ENCODE measurements at regions not wholly inside any gene's neighbourhood (a gene's known extent, or its start where the extent isn't known, plus 50 kb on each side); places are given as distances from the start of the nearest gene placed in this dataset.
"Not testable (repeated sequence)": the region's sequence is repeated elsewhere in the genome, so short reads cannot be mapped to it uniquely, and the experiment has no call there.

DNA sequence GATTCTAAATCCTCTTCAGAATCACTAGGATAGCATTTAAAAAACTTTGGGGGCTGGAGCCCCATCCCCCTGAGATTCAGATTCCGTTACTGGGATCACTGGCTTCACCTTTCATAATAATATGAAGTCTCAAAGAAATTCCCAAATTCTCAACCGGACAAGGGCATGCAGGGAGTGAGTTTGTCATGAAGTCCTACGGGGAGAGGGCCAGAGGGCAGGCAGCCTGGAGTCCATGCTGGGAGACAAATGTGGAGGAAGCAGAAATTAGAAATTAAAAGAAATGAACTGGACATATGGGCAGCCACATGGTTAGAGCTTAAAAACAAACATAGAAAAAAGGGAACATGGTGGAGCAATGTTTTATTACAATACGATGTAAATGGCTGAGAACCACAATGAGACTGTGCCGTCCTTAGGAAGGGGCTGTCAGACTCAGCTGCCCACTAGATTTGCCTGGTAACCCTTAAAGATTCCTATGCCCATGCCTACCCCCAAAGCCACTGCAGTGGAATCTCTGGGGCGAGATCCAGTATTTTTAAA lies 142.6 kb downstream of the CEBPB start:
- DNase-seq (ENCODE audit: extremely low read depth, low read depth): no peak
- TF ChIP-seq, protein P1, sequence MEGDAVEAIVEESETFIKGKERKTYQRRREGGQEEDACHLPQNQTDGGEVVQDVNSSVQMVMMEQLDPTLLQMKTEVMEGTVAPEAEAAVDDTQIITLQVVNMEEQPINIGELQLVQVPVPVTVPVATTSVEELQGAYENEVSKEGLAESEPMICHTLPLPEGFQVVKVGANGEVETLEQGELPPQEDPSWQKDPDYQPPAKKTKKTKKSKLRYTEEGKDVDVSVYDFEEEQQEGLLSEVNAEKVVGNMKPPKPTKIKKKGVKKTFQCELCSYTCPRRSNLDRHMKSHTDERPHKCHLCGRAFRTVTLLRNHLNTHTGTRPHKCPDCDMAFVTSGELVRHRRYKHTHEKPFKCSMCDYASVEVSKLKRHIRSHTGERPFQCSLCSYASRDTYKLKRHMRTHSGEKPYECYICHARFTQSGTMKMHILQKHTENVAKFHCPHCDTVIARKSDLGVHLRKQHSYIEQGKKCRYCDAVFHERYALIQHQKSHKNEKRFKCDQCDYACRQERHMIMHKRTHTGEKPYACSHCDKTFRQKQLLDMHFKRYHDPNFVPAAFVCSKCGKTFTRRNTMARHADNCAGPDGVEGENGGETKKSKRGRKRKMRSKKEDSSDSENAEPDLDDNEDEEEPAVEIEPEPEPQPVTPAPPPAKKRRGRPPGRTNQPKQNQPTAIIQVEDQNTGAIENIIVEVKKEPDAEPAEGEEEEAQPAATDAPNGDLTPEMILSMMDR (IDR thresholded peaks at IDR 0.05; ENCODE audit: low read depth, low read length): no peak

DNA sequence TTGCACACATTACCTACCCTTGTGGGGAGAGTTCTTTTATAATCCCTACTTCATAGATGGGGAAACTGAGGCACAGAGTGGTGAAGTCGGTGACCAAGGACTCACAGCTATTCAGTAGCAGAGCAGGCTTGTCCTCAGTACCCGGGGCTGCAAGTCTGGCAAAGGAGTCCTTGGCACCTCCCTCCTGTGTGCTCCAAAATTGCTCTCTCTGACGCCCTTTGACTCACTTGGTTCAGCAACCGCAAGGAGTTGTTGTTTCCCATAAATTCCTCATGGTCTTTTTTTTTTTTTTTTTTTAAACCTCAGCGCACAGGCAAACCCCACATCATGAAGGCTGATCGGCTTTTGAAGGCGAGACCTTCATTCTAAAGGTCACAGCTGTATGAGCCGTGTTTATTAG lies 143.2 kb downstream of the CEBPB start:
- peak; percentile 73 for DNase-seq (ENCODE audit: extremely low read depth, low read depth)
- TF ChIP-seq, protein P1 (IDR thresholded peaks at IDR 0.05; ENCODE audit: low read depth, low read length): no peak

DNA sequence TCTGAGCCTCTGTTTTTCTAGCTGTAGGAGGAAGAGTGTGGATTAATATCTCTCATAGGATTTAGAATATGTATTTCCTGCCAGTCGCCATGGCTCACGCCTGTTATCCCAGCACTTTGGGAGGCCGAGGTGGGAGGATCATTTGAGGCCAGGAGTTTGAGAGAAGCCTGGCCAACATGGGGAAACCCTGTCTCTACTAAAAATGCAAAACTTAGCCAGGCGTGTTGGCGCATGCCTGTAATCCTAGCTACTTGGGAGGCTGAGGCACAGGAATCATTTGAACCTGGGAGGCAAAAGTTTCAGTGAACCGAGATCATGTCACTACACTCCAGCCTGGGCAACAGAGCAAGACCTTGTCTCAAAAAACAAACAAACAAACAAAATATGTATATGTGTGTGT lies 143.9 kb downstream of the CEBPB start:
- not testable (repeated sequence) for DNase-seq (ENCODE audit: extremely low read depth, low read depth)

DNA sequence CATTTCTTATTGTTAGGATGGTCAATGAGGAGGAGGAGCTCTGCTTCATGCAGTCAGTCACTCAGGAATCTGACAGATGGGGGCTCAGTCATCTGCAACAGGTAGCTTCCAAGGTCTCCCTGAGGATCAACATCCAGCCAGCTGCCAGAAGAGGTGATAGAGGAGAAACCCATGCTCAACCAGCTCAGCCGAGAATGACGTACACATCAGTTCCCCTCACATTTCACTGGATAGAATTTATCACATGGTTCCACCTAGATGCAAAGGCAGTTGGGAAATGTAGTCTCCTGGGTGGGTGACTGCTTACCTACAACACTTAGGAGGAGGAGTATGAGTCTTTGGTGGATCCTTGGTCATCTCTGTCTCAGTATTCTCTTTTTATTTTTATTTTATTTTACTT lies 144.5 kb downstream of the CEBPB start:
- TF ChIP-seq, protein P1 (IDR thresholded peaks at IDR 0.05; ENCODE audit: low read depth, low read length): no peak
- no peak for DNase-seq (ENCODE audit: extremely low read depth, low read depth)

DNA sequence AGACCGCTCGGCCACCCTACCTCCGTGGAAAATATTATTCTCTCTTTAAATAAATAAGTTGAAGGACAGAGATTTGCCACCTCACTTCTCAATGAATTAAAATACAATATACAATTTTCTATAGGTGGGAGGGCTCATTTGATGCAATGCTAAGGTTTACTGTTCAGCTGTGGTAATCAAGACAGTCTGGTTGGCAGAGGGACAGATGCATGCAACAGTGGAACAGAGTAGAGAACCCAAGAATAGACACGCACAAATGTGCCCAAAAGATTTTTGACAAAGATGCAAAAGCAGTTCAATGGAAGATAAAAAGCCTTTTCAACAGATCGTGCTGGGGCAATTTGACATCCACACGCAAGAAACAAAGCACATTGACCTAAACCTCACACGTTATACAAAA lies 145.2 kb downstream of the CEBPB start:
- no peak for DNase-seq (ENCODE audit: extremely low read depth, low read depth)
- TF ChIP-seq, protein P1 (IDR thresholded peaks at IDR 0.05; ENCODE audit: low read depth, low read length): no peak

DNA sequence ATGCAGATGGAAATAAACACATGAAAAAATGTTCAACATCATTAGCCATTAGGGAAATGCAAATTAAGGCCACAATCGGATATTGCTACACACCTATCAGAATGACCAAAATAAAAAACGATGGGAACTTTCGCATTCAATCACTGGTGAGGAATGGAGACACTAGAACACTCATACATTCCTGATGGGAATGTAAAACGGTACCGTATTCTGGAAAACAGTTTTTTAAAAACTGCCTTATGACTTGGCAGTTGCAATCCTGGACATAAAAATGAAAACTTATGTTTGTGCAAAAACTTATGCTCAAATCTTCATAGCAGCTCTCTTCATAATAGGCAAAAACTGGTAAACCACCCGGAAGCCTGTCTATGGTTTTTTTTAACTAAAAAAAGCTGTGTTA lies 146.0 kb downstream of the CEBPB start:
- TF ChIP-seq, protein P1 (IDR thresholded peaks at IDR 0.05; ENCODE audit: low read depth, low read length): no peak

DNA sequence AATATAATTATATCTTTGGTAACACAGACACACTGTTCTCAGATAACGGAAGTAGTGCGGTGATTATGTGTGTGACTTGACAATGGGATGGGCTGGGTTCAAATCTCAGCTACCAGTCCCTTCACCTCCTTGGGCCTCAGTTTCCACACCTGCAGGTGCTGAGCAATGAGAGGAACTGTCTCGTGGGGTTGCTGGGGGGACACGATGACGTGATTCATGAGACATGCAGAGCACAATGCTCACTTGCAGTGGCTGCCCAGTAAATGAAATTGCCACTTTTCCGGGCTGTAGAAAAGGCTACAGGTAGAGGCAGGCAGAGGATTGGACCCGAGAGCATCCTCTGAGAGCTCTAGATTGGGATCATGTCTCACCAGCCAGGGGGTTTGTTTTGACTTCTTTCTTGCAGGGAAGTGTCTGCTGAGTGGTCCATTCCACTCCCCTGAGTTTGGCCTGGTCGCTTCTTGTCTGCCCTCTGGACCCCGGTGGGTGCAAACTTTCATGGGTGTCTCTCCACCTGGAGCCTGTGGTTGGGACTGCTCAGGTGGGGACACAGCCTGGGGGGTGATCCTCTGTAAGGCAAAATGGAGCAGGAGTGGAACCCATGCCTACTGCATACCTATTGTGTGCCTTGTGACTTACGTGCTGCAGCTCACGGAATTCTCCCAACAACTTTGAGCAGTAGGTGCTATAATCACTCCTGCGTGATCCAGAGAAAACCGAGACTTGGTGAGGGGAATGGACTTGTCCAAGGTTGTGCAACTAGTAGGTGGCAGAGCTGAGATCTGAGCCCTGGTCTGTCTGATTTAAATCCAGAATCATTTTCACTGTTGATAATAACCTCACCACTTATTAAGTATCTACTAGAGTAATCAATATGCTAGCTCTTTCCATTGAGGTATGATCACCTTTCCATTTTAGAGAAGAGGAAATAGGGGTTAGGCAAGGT lies 147.2 kb downstream of the CEBPB start:
- DNase-seq (ENCODE audit: extremely low read depth, low read depth): no peak
- TF ChIP-seq, protein P1 (IDR thresholded peaks at IDR 0.05; ENCODE audit: low read depth, low read length): no peak

More for the DNA sequence above, 146.0 kb downstream of the CEBPB start:
- no peak for DNase-seq (ENCODE audit: extremely low read depth, low read depth)
